ENCODE measurements at regions not wholly inside any gene's neighbourhood (a gene's known extent, or its start where the extent isn't known, plus 50 kb on each side); places are given as distances from the start of the nearest gene placed in this dataset.
A peak's percentile ranks its signal among the peaks of the same experiment; 100 is the strongest.
"Not testable (repeated sequence)": the region's sequence is repeated elsewhere in the genome, so short reads cannot be mapped to it uniquely, and the experiment has no call there.

DNA sequence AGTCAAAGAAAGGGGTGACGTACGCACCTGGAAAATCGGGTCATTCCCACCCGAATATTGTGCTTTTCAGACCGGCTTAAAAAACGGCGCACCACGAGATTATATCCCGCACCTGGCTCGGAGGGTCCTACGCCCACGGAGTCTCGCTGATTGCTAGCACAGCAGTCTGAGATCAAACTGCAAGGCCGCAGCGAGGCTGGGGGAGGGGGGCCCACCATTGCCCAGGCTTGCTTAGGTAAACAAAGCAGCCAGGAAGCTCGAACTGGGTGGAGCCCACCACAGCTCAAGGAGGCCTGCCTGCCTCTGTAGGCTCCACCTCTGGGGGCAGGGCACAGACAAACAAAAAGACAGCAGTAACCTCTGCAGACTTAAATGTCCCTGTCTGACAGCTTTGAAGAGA lies 117.0 kb upstream of the PTBP2 start:
- H3K9ac ChIP-seq (ENCODE audit: insufficient read depth, low read depth, low read length); in situ Hi-C loops (cut with HindIII; ENCODE audit: extremely low pct_ligation_motif_present, low pct_unique_long_range_greater_than_20kb); ATAC-seq; CTCF ChIA-PET (ENCODE audit: low intra/inter-chr PET ratio, low total read pairs); H3K27ac ChIP-seq (ENCODE audit: extremely low read length, insufficient read depth, low read length); H3K9me3 ChIP-seq (ENCODE audit: low read length); DNase-seq (ENCODE audit: low spot score); H4K20me1 ChIP-seq (ENCODE audit: insufficient read depth, low read length); intact Hi-C loops (cut with micrococcal nuclease; ENCODE audit: unreplicated experiment); H3K27me3 ChIP-seq (ENCODE audit: control insufficient read depth in 1 of 2, insufficient read depth in 2 of 2, low read length in 2 of 2); BruUV-seq (replicated peaks); FAIRE-seq; H3K4me1 ChIP-seq (ENCODE audit: insufficient read depth, low read length); H3K79me2 ChIP-seq (ENCODE audit: insufficient read depth, low read length); POLR2A ChIA-PET; H3K36me3 ChIP-seq (replicated peaks in 1 of 2; ENCODE audit: control insufficient read depth in 1 of 2, insufficient read depth in 2 of 2, low read length in 2 of 2); H2AFZ ChIP-seq (ENCODE audit: low read length); TF ChIP-seq SOX13, SOX6 (IDR thresholded peaks at IDR 0.05): not testable (repeated sequence)
- Histone ChIP-seq H3K4me2 (ENCODE audit: low read depth, low read length) (peak overlapping the region; percentile 39; the same call in 1 of the 2 replicates), H3K4me3 (replicated peaks in 1 of 3; ENCODE audit: insufficient read depth in 1 of 3, low read depth in 2 of 3, low read length in 3 of 3) (0 out of 6 replicates have a peak overlapping the region, but pooled peaks of 1 of the 3 experiments have one; percentile 10)
- 27% methylated on average over 6 of the region's 16 CpGs for WGBS (ENCODE audit: low lambda C conversion rate)
- TF ChIP-seq HOXA3 (CRISPR knock-in tag; IDR thresholded peaks at IDR 0.05) = peak; percentile 50
- TF ChIP-seq POGZ (CRISPR knock-in tag; IDR thresholded peaks at IDR 0.05) = peak; percentile 65; the same call in 1 of the 2 replicates
- 0 out of 2 replicates have a peak, but pooled peaks have one; percentile 20 for TF ChIP-seq FOXK1 (CRISPR knock-in tag; IDR thresholded peaks at IDR 0.05; ENCODE audit: borderline replicate concordance, low read depth)
- TF ChIP-seq ZFX (CRISPR knock-in tag; IDR thresholded peaks at IDR 0.05; ENCODE audit: low read depth) = peak; percentile 40
- TF ChIP-seq SOX13 (CRISPR knock-in tag; conservative IDR thresholded peaks at IDR 0.05 in 1 of 2, IDR thresholded peaks at IDR 0.05 in 1 of 2) = peak in 1 of 2 experiments; percentile 41; a peak in 2 of 4 replicates
- TF ChIP-seq, protein P1, sequence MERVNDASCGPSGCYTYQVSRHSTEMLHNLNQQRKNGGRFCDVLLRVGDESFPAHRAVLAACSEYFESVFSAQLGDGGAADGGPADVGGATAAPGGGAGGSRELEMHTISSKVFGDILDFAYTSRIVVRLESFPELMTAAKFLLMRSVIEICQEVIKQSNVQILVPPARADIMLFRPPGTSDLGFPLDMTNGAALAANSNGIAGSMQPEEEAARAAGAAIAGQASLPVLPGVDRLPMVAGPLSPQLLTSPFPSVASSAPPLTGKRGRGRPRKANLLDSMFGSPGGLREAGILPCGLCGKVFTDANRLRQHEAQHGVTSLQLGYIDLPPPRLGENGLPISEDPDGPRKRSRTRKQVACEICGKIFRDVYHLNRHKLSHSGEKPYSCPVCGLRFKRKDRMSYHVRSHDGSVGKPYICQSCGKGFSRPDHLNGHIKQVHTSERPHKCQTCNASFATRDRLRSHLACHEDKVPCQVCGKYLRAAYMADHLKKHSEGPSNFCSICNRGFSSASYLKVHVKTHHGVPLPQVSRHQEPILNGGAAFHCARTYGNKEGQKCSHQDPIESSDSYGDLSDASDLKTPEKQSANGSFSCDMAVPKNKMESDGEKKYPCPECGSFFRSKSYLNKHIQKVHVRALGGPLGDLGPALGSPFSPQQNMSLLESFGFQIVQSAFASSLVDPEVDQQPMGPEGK (CRISPR knock-in tag; IDR thresholded peaks at IDR 0.05) = peak; percentile 61
- peak; percentile 70 for TF ChIP-seq SALL1 (CRISPR knock-in tag; IDR thresholded peaks at IDR 0.05)
- peak; percentile 71 for TF ChIP-seq FOXA3 (CRISPR knock-in tag; IDR thresholded peaks at IDR 0.05)
- TF ChIP-seq CBX5 (CRISPR knock-in tag; IDR thresholded peaks at IDR 0.05; ENCODE audit: borderline replicate concordance) = peak; percentile 33; the same call in 1 of the 2 replicates
- TF ChIP-seq, protein P2, sequence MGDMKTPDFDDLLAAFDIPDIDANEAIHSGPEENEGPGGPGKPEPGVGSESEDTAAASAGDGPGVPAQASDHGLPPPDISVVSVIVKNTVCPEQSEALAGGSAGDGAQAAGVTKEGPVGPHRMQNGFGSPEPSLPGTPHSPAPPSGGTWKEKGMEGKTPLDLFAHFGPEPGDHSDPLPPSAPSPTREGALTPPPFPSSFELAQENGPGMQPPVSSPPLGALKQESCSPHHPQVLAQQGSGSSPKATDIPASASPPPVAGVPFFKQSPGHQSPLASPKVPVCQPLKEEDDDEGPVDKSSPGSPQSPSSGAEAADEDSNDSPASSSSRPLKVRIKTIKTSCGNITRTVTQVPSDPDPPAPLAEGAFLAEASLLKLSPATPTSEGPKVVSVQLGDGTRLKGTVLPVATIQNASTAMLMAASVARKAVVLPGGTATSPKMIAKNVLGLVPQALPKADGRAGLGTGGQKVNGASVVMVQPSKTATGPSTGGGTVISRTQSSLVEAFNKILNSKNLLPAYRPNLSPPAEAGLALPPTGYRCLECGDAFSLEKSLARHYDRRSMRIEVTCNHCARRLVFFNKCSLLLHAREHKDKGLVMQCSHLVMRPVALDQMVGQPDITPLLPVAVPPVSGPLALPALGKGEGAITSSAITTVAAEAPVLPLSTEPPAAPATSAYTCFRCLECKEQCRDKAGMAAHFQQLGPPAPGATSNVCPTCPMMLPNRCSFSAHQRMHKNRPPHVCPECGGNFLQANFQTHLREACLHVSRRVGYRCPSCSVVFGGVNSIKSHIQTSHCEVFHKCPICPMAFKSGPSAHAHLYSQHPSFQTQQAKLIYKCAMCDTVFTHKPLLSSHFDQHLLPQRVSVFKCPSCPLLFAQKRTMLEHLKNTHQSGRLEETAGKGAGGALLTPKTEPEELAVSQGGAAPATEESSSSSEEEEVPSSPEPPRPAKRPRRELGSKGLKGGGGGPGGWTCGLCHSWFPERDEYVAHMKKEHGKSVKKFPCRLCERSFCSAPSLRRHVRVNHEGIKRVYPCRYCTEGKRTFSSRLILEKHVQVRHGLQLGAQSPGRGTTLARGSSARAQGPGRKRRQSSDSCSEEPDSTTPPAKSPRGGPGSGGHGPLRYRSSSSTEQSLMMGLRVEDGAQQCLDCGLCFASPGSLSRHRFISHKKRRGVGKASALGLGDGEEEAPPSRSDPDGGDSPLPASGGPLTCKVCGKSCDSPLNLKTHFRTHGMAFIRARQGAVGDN (CRISPR knock-in tag; IDR thresholded peaks at IDR 0.05) = peak; percentile 40; the same call in 1 of the 2 replicates
- peak; percentile 35; the same call in 1 of the 2 replicates for TF ChIP-seq SOX6 (CRISPR knock-in tag; IDR thresholded peaks at IDR 0.05)
- TF ChIP-seq, protein P3, sequence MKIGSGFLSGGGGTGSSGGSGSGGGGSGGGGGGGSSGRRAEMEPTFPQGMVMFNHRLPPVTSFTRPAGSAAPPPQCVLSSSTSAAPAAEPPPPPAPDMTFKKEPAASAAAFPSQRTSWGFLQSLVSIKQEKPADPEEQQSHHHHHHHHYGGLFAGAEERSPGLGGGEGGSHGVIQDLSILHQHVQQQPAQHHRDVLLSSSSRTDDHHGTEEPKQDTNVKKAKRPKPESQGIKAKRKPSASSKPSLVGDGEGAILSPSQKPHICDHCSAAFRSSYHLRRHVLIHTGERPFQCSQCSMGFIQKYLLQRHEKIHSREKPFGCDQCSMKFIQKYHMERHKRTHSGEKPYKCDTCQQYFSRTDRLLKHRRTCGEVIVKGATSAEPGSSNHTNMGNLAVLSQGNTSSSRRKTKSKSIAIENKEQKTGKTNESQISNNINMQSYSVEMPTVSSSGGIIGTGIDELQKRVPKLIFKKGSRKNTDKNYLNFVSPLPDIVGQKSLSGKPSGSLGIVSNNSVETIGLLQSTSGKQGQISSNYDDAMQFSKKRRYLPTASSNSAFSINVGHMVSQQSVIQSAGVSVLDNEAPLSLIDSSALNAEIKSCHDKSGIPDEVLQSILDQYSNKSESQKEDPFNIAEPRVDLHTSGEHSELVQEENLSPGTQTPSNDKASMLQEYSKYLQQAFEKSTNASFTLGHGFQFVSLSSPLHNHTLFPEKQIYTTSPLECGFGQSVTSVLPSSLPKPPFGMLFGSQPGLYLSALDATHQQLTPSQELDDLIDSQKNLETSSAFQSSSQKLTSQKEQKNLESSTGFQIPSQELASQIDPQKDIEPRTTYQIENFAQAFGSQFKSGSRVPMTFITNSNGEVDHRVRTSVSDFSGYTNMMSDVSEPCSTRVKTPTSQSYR (CRISPR knock-in tag; IDR thresholded peaks at IDR 0.05; ENCODE audit: borderline replicate concordance) = peak; percentile 84; the same call in 1 of the 2 replicates
- peak; percentile 33; the same call in 1 of the 2 replicates for TF ChIP-seq SP5 (CRISPR knock-in tag; IDR thresholded peaks at IDR 0.05; ENCODE audit: borderline replicate concordance, low read depth)
